IMR-90 (cell line): ENCODE measurements at regions not wholly inside any gene's neighbourhood (a gene's known extent, or its start where the extent isn't known, plus 50 kb on each side); places are given as distances from the start of the nearest gene placed in this dataset.

Source experiments
- ATAC-seq: fragments of 200-7000 bp; cut with Tn5 transposase; 2 replicates; pipeline ENCODE4 v1.9.1; 2020; ENCODE audit warnings: low read depth, mild to moderate bottlenecking, moderate library complexity
- BruUV-seq: library from RNA; stranded (reverse); fragments of 400-500 nt; replicated peaks from 2 replicates; lab custom pipeline; 2021; lab: Mats Ljungman, UMichigan
- CTCF ChIA-PET: fragments of 300-600 bp; formaldehyde crosslinking; extraction: SDS; loops from one replicate; lab custom pipeline; 2021; ENCODE audit warnings: antibody characterized with exemption; lab: Yijun Ruan, JAX
- POLR2A ChIA-PET: fragments of 300-600 bp; sonication (Branson Sonifier 250); formaldehyde crosslinking; loops from one replicate; lab custom pipeline; 2022; ENCODE audit warnings: antibody characterized with exemption; ENCODE audit not compliant: unreplicated experiment; lab: Charles Lee
- DNase-seq: peaks from one replicate; pipeline ENCODE4 v3.0.0; 2013
- H2AFZ ChIP-seq: replicated peaks from 2 replicates; pipeline ENCODE3; 2013; ENCODE audit warnings: low read length, mild to moderate bottlenecking; ENCODE audit not compliant: poor library complexity
- H2AK5ac ChIP-seq: 2 replicates; pipeline ENCODE4 v1.6.1; 2013; ENCODE audit warnings: low read depth, low read length, inconsistent platforms
- H2AK9ac ChIP-seq: replicated peaks from 2 replicates; pipeline ENCODE3; 2013; ENCODE audit warnings: mild to moderate bottlenecking, low read depth, low read length, moderate library complexity; ENCODE audit not compliant: poor library complexity
- H2BK120ac ChIP-seq: 2 replicates; pipeline ENCODE4 v1.6.1; 2013; ENCODE audit warnings: low read depth, low read length, inconsistent platforms
- H2BK15ac ChIP-seq: 3 replicates; pipeline ENCODE4 v1.6.1; 2013; ENCODE audit warnings: low read depth, low read length, inconsistent platforms
- H2BK20ac ChIP-seq: 2 replicates; pipeline ENCODE4 v1.6.1; 2013; ENCODE audit warnings: low read depth, mild to moderate bottlenecking, inconsistent platforms, low read length, moderate library complexity
- H2BK5ac ChIP-seq: 2 replicates; pipeline ENCODE4 v1.6.1; 2013; ENCODE audit warnings: mild to moderate bottlenecking, low read depth, low read length, inconsistent platforms; ENCODE audit not compliant: poor library complexity, severe bottlenecking
- H3K14ac ChIP-seq: replicated peaks from 2 replicates; pipeline ENCODE4 v1.6.1; 2013; ENCODE audit warnings: low read depth, low read length, inconsistent platforms
- H3K18ac ChIP-seq: 2 replicates; pipeline ENCODE4 v1.6.1; 2013; ENCODE audit warnings: low read depth, low read length, control low read depth
- H3K23ac ChIP-seq: 2 replicates; pipeline ENCODE4 v1.6.1; 2013; ENCODE audit warnings: low read depth, low read length, inconsistent platforms
- H3K27ac ChIP-seq: 2 replicates; pipeline ENCODE4 v1.5.1; 2013; ENCODE audit warnings: mild to moderate bottlenecking, control low read depth, low read length; ENCODE audit not compliant: insufficient read depth
- H3K27me3 ChIP-seq: 2 replicates; pipeline ENCODE4 v1.6.1; 2013; ENCODE audit warnings: low read length; ENCODE audit not compliant: control insufficient read depth, insufficient read depth
- H3K36me3 ChIP-seq: 2 replicates; pipeline ENCODE4 v1.6.1; 2013; ENCODE audit warnings: low read length, mixed read lengths; ENCODE audit not compliant: control insufficient read depth, insufficient read depth
- H3K4ac ChIP-seq: 2 replicates; pipeline ENCODE4 v1.6.1; 2013; ENCODE audit warnings: low read depth, low read length, inconsistent platforms
- H3K4me1 ChIP-seq: 2 replicates; pipeline ENCODE4 v1.6.1; 2013; ENCODE audit warnings: low read length, mixed read lengths; ENCODE audit not compliant: control insufficient read depth, insufficient read depth
- H3K4me2 ChIP-seq: 2 replicates; pipeline ENCODE4 v1.6.1; 2013; ENCODE audit warnings: low read depth, mild to moderate bottlenecking, control low read depth, low read length, moderate library complexity
- H3K4me3 ChIP-seq: 2 replicates; pipeline ENCODE4 v1.5.1; 2013; ENCODE audit warnings: low read depth, mild to moderate bottlenecking, control low read depth, low read length, moderate library complexity; ENCODE audit not compliant: insufficient read depth
- H3K56ac ChIP-seq: 2 replicates; pipeline ENCODE4 v1.6.1; 2013; ENCODE audit warnings: low read length, inconsistent platforms; ENCODE audit not compliant: insufficient read depth; ENCODE audit errors: extremely low read depth
- H3K79me1 ChIP-seq, 2 experiments: 2 replicates each; pipeline ENCODE4 v1.6.1; 2013; ENCODE audit warnings: low read length in 2 of 2, inconsistent platforms in 1 of 2, low read depth in 1 of 2
- H3K9ac ChIP-seq: 2 replicates; pipeline ENCODE4 v1.6.1; 2013; ENCODE audit warnings: low read depth, low read length, control low read depth
- H3K9me1 ChIP-seq: 2 replicates; pipeline ENCODE4 v1.6.1; 2013; ENCODE audit warnings: low read length, inconsistent platforms; ENCODE audit not compliant: insufficient read depth
- H3K9me3 ChIP-seq: 2 replicates; pipeline ENCODE4 v1.6.1; 2013; ENCODE audit warnings: low read length; ENCODE audit not compliant: control insufficient read depth, insufficient read depth
- H4K20me1 ChIP-seq: 2 replicates; pipeline ENCODE4 v1.6.1; 2013; ENCODE audit warnings: low read length, inconsistent platforms; ENCODE audit not compliant: insufficient read depth
- H4K5ac ChIP-seq: 2 replicates; pipeline ENCODE4 v1.6.1; 2013; ENCODE audit warnings: mild to moderate bottlenecking, low read depth, low read length, control low read depth
- H4K8ac ChIP-seq, 2 experiments: 2 replicates each; pipeline ENCODE4 v1.6.1; 2013; ENCODE audit warnings: low read depth in 2 of 2, low read length in 2 of 2, control low read depth in 1 of 2, inconsistent platforms in 1 of 2
- H4K91ac ChIP-seq: 2 replicates; pipeline ENCODE4 v1.6.1; 2013; ENCODE audit warnings: low read depth, low read length, inconsistent platforms; ENCODE audit not compliant: insufficient read depth
- BHLHE40 ChIP-seq: fragments of 150-350 bp; IDR thresholded peaks from 2 replicates; pipeline ENCODE4 v1.6.1; 2016; ENCODE audit warnings: mild to moderate bottlenecking, low read depth, low read length
- CHD1 ChIP-seq: IDR thresholded peaks from 2 replicates; pipeline ENCODE4 v1.6.1; 2012; ENCODE audit warnings: low read depth, low read length, improper control_type of control experiment
- CTCF ChIP-seq: conservative IDR thresholded peaks from 2 replicates; pipeline ENCODE4 v1.5.1; 2012; ENCODE audit warnings: mild to moderate bottlenecking, low read depth, low read length, improper control_type of control experiment
- NFE2L2 ChIP-seq: fragments of 150-350 bp; IDR thresholded peaks from 2 replicates; pipeline ENCODE4 v1.6.1; 2016; ENCODE audit warnings: low read depth, mild to moderate bottlenecking, low read length
- RAD21 ChIP-seq: IDR thresholded peaks from 2 replicates; pipeline ENCODE4 v1.6.1; 2012; ENCODE audit warnings: low read length, improper control_type of control experiment
- WGBS, 2 experiments: methylation state at CpG; one replicate each; pipeline versions ENCODE4 v1.1.5 to v1.1.7; 2013; ENCODE audit warnings: missing lambda C conversion rate in 2 of 2; ENCODE audit not compliant: insufficient read length in 1 of 2; ENCODE audit errors: extremely low coverage in 2 of 2; 5-methylcytosine and 5-hydroxymethylcytosine counted together
- dilution Hi-C: fragments of 300-500 bp; cut with HindIII; formaldehyde crosslinking; loops from one replicate; pipeline ENCODE4 v1.14.3; 2018; ENCODE audit warnings: low sequenced_read_pairs; ENCODE audit not compliant: unreplicated experiment
- in situ Hi-C: fragments of 300-500 bp; cut with MboI; formaldehyde crosslinking; loops from 3 replicates; pipeline ENCODE4 v1.14.3; 2019; ENCODE audit warnings: low sequenced_read_pairs, inconsistent platforms, mixed read lengths
- intact Hi-C: fragments of 100-400 bp; cut with micrococcal nuclease; formaldehyde crosslinking; loops from 2 replicates; pipeline ENCODE4 v1.10.0; 2022

GRCh38 chr3:190710723-190711122 is 151.8 kb downstream of the GMNC start:
- Histone ChIP-seq H3K9me3 (no peaks in the 10 kb centered on the region), H4K5ac (no peak overlapping the region), H3K9me1 (no peaks in the 10 kb centered on the region), H2BK15ac (no peak overlapping the region), H3K27me3 (no peaks in the 10 kb centered on the region), H3K14ac (no peak overlapping the region), H3K36me3 (no peaks in the 10 kb centered on the region), H3K56ac (no peak overlapping the region), H4K8ac (no peak overlapping the region), H3K27ac (no peak overlapping the region), H3K9ac (no peak overlapping the region), H4K20me1 (no peaks in the 10 kb centered on the region), H2AK5ac (no peak overlapping the region), H3K79me1 (no peaks in the 10 kb centered on the region), H3K18ac (no peak overlapping the region), H3K4ac (no peak overlapping the region), H3K4me3 (no peak overlapping the region), H3K23ac (no peak overlapping the region), H2BK5ac (no peak overlapping the region), H4K91ac (no peak overlapping the region), H2AFZ (no peak overlapping the region), H2BK20ac (peak overlapping the region; percentile 42; the same call in 1 of the 2 replicates), H2BK120ac (no peak overlapping the region), H3K4me2 (no peak overlapping the region), H3K4me1 (no peaks in the 10 kb centered on the region), H2AK9ac (no peak overlapping the region)
- no TSS peak for BruUV-seq
- ChIA-PET CTCF (interaction anchor here (1.5 kb wide), 1 partner anchor 10 kb away, joined by 5 read pairs; no protein-coding TSS in a partner anchor), POLR2A (no interaction called here)
- ATAC-seq, result no peak
- WGBS, 2 experiments, result no CpG with 5 or more reads among the region's 3 CpGs
- in situ Hi-C loops (no loop called here), intact Hi-C loops (no loop called here), dilution Hi-C loops (no loop called here)
- DNase-seq, result no peak
- no peak for TF ChIP-seq CHD1
- no peak for TF ChIP-seq CTCF
- no peak for TF ChIP-seq RAD21
- TF ChIP-seq NFE2L2, result no peak
- TF ChIP-seq BHLHE40, result no peak
